Mucosa of descending colon (tissue), 3 donors: ENCODE measurements at regions not wholly inside any gene's neighbourhood (a gene's known extent, or its start where the extent isn't known, plus 50 kb on each side); places are given as distances from the start of the nearest gene placed in this dataset.

Source experiments
- ATAC-seq: fragments of 200-7000 bp; cut with Tn5 transposase; one replicate; pipeline ENCODE4 v1.9.1; 2020; ENCODE audit warnings: mild to moderate bottlenecking, moderate library complexity
- DNase-seq, 3 donors: peaks; one replicate each; pipeline ENCODE4 v3.0.0-alpha.2; 2020
- H3K36me3 ChIP-seq: fragments of 200-600 bp; one replicate; pipeline ENCODE4 v1.8.0; 2021; ENCODE audit warnings: low read depth, mild to moderate bottlenecking
- H3K4me1 ChIP-seq: fragments of 200-600 bp; one replicate; pipeline ENCODE4 v1.8.0; 2021; ENCODE audit warnings: low read depth, mild to moderate bottlenecking
- H3K4me3 ChIP-seq: fragments of 200-600 bp; one replicate; pipeline ENCODE4 v1.8.0; 2021; ENCODE audit warnings: mild to moderate bottlenecking
- H3K9me3 ChIP-seq: fragments of 200-600 bp; one replicate; pipeline ENCODE4 v1.8.0; 2021; ENCODE audit warnings: mild to moderate bottlenecking
- CTCF ChIP-seq: fragments of 200-600 bp; IDR thresholded peaks from one replicate; pipeline ENCODE4 v1.8.0; 2022; ENCODE audit warnings: antibody characterized with exemption, mild to moderate bottlenecking
- intact Hi-C, 2 donors: fragments of 100-400 bp; cut with DNase I in 1 of 2; cut with micrococcal nuclease in 1 of 2; formaldehyde crosslinking; loops; one replicate each; pipeline versions ENCODE4 v1.11.0 to v1.11.1; 2022; cut with DNase I, micrococcal nuclease
- donor health status: DM: no; HTN: no; CAD: no; lungs with moderate emphysema.
- donor health status: DM: no; HTN: no; CAD: no.
- donor health status: DM: no; HTN: yes; CAD: no.

GRCh38 chr15:94682171-94682570 is 450.8 kb downstream of the MCTP2 start:
- no peaks in the 10 kb centered on the region for H3K36me3 ChIP-seq
- DNase-seq (no peak), ATAC-seq (no peak)
- no peaks in the 10 kb centered on the region for H3K9me3 ChIP-seq
- no peak for TF ChIP-seq CTCF
- intact Hi-C loops = no loop called here
- no peak overlapping the region for H3K4me3 ChIP-seq
- no peaks in the 10 kb centered on the region for H3K4me1 ChIP-seq

GRCh38 chr15:94683902-94684301 is 452.5 kb downstream of the MCTP2 start:
- DNase-seq (no peak), ATAC-seq (no peak)
- intact Hi-C loops = no loop called here
- Histone ChIP-seq H3K9me3 (no peaks in the 10 kb centered on the region), H3K4me3 (no peak overlapping the region), H3K4me1 (no peaks in the 10 kb centered on the region), H3K36me3 (no peaks in the 10 kb centered on the region)
- no peak for TF ChIP-seq CTCF

GRCh38 chr15:94691169-94691568 is 459.8 kb downstream of the MCTP2 start:
- no peak overlapping the region for H3K4me3 ChIP-seq
- ATAC-seq (no peak), DNase-seq (no peak)
- TF ChIP-seq CTCF = no peak
- no peaks in the 10 kb centered on the region for H3K9me3 ChIP-seq
- intact Hi-C loops = no loop called here
- no peaks in the 10 kb centered on the region for H3K4me1 ChIP-seq
- H3K36me3 ChIP-seq = no peaks in the 10 kb centered on the region

GRCh38 chr15:94692710-94693109 is 461.3 kb downstream of the MCTP2 start:
- no peaks in the 10 kb centered on the region for H3K36me3 ChIP-seq
- TF ChIP-seq CTCF = no peak
- no peak for ATAC-seq
- no peaks in the 10 kb centered on the region for H3K9me3 ChIP-seq
- no peak for DNase-seq
- intact Hi-C loops = no loop called here
- H3K4me1 ChIP-seq = no peaks in the 10 kb centered on the region
- no peak overlapping the region for H3K4me3 ChIP-seq

- Histone ChIP-seq H3K4me1 (no peaks in the 10 kb centered on the region), H3K9me3 (no peaks in the 10 kb centered on the region), H3K36me3 (no peaks in the 10 kb centered on the region), H3K4me3 (no peak overlapping the region)
- ATAC-seq (no peak), DNase-seq (no peak)
- no peak for TF ChIP-seq CTCF
- intact Hi-C loops = no loop called here
Observed at GRCh38 chr15:94700211-94700610, 468.9 kb downstream of the MCTP2 start.

- ATAC-seq (no peak), DNase-seq (no peak)
- Histone ChIP-seq H3K9me3 (no peaks in the 10 kb centered on the region), H3K36me3 (no peaks in the 10 kb centered on the region), H3K4me3 (no peak overlapping the region), H3K4me1 (no peaks in the 10 kb centered on the region)
- intact Hi-C loops = no loop called here
- no peak for TF ChIP-seq CTCF
Observed at GRCh38 chr15:94701281-94701985, 470.1 kb downstream of the MCTP2 start.
